SJCRH30 (cell line): ENCODE measurements at regions not wholly inside any gene's neighbourhood (a gene's known extent, or its start where the extent isn't known, plus 50 kb on each side); places are given as distances from the start of the nearest gene placed in this dataset.

ENCODE experiments used
- DNase-seq, 2 experiments: peaks; one replicate each; pipeline ENCODE4 v3.0.0-alpha.2; 2015 to 2020
- H3K27ac ChIP-seq: fragments of 250-450 bp; sonication (Bioruptor Pico); 2 replicates; pipeline ENCODE4 v1.5.1; 2020; ENCODE audit warnings: mild to moderate bottlenecking, moderate library complexity
- H3K27me3 ChIP-seq: fragments of 250-450 bp; sonication (Bioruptor Pico); 2 replicates; pipeline ENCODE4 v1.5.1; 2020; ENCODE audit warnings: mild to moderate bottlenecking, moderate library complexity
- H3K36me3 ChIP-seq: fragments of 250-450 bp; sonication (Bioruptor Pico); 2 replicates; pipeline ENCODE4 v1.5.1; 2020; ENCODE audit warnings: mild to moderate bottlenecking, moderate library complexity
- H3K4me1 ChIP-seq: fragments of 250-450 bp; sonication (Bioruptor Pico); 2 replicates; pipeline ENCODE4 v1.5.1; 2020; ENCODE audit warnings: mild to moderate bottlenecking, moderate library complexity
- H3K4me3 ChIP-seq: fragments of 250-450 bp; sonication (Bioruptor Pico); 2 replicates; pipeline ENCODE4 v1.5.1; 2020; ENCODE audit warnings: mild to moderate bottlenecking, moderate library complexity
- H3K9me3 ChIP-seq: fragments of 250-450 bp; sonication (Bioruptor Pico); replicated peaks from 2 replicates; pipeline ENCODE4 v1.5.1; 2020; ENCODE audit warnings: mild to moderate bottlenecking, moderate library complexity

GRCh38 chr3:30945291-30945690, 50.8 kb upstream of the GADL1 start:
- DNase-seq: no peak
- Histone ChIP-seq H3K27ac (no peak overlapping the region), H3K9me3 (no peaks in the 10 kb centered on the region), H3K36me3 (no peaks in the 10 kb centered on the region), H3K4me3 (no peak overlapping the region), H3K27me3 (no peaks in the 10 kb centered on the region), H3K4me1 (no peaks in the 10 kb centered on the region)

GRCh38 chr3:30948426-30948825, 54.0 kb upstream of the GADL1 start:
- H3K4me3 ChIP-seq: no peak overlapping the region
- H3K9me3 ChIP-seq: no peaks in the 10 kb centered on the region
- H3K4me1 ChIP-seq: no peaks in the 10 kb centered on the region
- H3K36me3 ChIP-seq: no peaks in the 10 kb centered on the region
- H3K27me3 ChIP-seq: no peaks in the 10 kb centered on the region
- no peak for DNase-seq
- no peak overlapping the region for H3K27ac ChIP-seq

- Histone ChIP-seq H3K27ac (no peak overlapping the region), H3K4me3 (no peak overlapping the region), H3K36me3 (no peaks in the 10 kb centered on the region), H3K9me3 (no peaks in the 10 kb centered on the region), H3K4me1 (no peaks in the 10 kb centered on the region), H3K27me3 (no peaks in the 10 kb centered on the region)
- no peak for DNase-seq
Observed at GRCh38 chr3:30951826-30952225, 57.4 kb upstream of the GADL1 start.

DNA sequence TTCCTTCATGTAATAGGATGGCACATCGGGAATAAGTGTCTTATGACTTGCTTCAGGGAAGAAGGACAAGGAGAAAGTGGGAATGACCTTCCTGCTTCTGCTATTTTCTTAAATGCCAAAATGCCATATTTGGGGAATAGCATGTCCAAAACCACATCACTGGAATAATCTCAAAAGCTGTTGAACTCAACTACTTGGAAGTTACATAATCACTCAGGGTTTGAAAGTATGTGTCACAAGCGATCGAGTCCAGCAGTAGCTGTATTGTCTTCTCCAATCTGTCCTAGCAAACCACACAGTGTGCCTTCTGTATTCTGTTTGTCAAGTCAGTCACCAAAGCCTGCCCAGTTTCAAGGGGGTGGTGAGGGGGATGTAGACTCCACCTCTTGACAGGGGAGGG, 58.3 kb upstream of the GADL1 start:
- no peaks in the 10 kb centered on the region for H3K4me1 ChIP-seq
- no peaks in the 10 kb centered on the region for H3K9me3 ChIP-seq
- no peaks in the 10 kb centered on the region for H3K27me3 ChIP-seq
- H3K27ac ChIP-seq: no peak overlapping the region
- H3K36me3 ChIP-seq: no peaks in the 10 kb centered on the region
- no peak for DNase-seq
- H3K4me3 ChIP-seq: no peak overlapping the region

- Histone ChIP-seq H3K27me3 (no peaks in the 10 kb centered on the region), H3K27ac (no peak overlapping the region), H3K9me3 (no peaks in the 10 kb centered on the region), H3K36me3 (no peaks in the 10 kb centered on the region), H3K4me1 (no peaks in the 10 kb centered on the region), H3K4me3 (no peak overlapping the region)
- no peak for DNase-seq
Observed at GRCh38 chr3:30954426-30954825, 60.0 kb upstream of the GADL1 start.

GRCh38 chr3:30962084-30962483, 67.6 kb upstream of the GADL1 start:
- Histone ChIP-seq H3K4me1 (no peaks in the 10 kb centered on the region), H3K36me3 (no peaks in the 10 kb centered on the region), H3K27ac (no peak overlapping the region), H3K9me3 (no peaks in the 10 kb centered on the region), H3K4me3 (no peak overlapping the region), H3K27me3 (no peaks in the 10 kb centered on the region)
- DNase-seq: no peak

DNA sequence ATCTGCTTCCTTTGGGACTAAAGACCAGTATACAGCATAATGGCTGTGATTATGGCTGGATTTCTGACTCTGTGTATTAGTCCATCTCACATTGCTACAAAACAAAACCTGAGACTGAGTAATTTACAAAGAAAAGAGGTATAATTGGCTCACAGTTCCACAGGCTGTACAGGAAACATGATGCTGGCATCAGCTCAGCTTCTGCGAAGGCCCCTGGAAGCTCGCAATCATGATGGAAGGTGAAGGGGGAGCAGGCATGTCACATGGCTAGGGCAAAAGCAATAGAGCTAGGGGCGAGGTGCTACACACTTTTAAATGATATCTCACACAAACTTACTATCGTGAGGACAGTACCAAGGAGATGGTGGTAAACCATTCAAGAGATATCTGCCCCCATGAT, 68.0 kb upstream of the GADL1 start:
- no peak overlapping the region for H3K27ac ChIP-seq
- H3K4me1 ChIP-seq: no peaks in the 10 kb centered on the region
- no peaks in the 10 kb centered on the region for H3K36me3 ChIP-seq
- no peak for DNase-seq
- no peaks in the 10 kb centered on the region for H3K27me3 ChIP-seq
- H3K4me3 ChIP-seq: no peak overlapping the region
- no peaks in the 10 kb centered on the region for H3K9me3 ChIP-seq

DNA sequence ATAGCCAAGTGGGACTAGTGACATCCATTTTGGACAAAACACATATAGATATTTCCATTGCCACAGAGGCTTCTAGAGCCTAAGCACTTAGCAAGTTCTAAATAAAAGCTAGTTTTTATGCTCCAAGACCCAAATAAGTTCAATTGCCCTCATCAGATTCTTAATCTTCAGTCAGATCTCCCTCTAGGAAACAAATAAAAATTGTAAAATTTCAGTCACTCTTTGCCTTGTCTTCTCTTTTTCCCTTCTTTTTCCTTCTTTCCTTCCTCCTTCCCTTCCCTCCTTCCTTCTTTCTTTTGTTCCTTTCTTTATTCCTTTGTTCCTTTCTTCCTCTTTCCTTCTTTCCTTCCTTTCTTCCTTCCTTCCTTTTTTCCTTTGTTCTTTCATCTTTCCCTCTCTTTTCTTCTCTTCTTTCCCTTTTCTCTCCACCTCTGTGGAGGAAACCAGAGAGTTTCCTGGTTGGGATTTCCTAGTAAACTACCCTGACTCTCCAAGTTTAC, 68.8 kb upstream of the GADL1 start:
- Histone ChIP-seq H3K4me3 (no peak overlapping the region), H3K9me3 (no peaks in the 10 kb centered on the region), H3K27ac (no peak overlapping the region), H3K4me1 (no peaks in the 10 kb centered on the region), H3K27me3 (no peaks in the 10 kb centered on the region), H3K36me3 (no peaks in the 10 kb centered on the region)
- no peak for DNase-seq

GRCh38 chr3:30964612-30965011, 70.2 kb upstream of the GADL1 start:
- Histone ChIP-seq H3K4me3 (no peak overlapping the region), H3K9me3 (no peaks in the 10 kb centered on the region), H3K4me1 (no peaks in the 10 kb centered on the region), H3K36me3 (no peaks in the 10 kb centered on the region), H3K27ac (no peak overlapping the region), H3K27me3 (no peaks in the 10 kb centered on the region)
- DNase-seq: no peak

GRCh38 chr3:30966896-30967295, 72.4 kb upstream of the GADL1 start:
- no peaks in the 10 kb centered on the region for H3K36me3 ChIP-seq
- no peaks in the 10 kb centered on the region for H3K9me3 ChIP-seq
- H3K27me3 ChIP-seq: no peaks in the 10 kb centered on the region
- no peaks in the 10 kb centered on the region for H3K4me1 ChIP-seq
- no peak overlapping the region for H3K4me3 ChIP-seq
- H3K27ac ChIP-seq: no peak overlapping the region
- no peak for DNase-seq

GRCh38 chr3:30970183-30970582, 75.7 kb upstream of the GADL1 start:
- Histone ChIP-seq H3K27me3 (no peaks in the 10 kb centered on the region), H3K4me3 (no peak overlapping the region), H3K4me1 (no peaks in the 10 kb centered on the region), H3K27ac (no peak overlapping the region), H3K36me3 (no peaks in the 10 kb centered on the region), H3K9me3 (no peaks in the 10 kb centered on the region)
- no peak for DNase-seq

DNA sequence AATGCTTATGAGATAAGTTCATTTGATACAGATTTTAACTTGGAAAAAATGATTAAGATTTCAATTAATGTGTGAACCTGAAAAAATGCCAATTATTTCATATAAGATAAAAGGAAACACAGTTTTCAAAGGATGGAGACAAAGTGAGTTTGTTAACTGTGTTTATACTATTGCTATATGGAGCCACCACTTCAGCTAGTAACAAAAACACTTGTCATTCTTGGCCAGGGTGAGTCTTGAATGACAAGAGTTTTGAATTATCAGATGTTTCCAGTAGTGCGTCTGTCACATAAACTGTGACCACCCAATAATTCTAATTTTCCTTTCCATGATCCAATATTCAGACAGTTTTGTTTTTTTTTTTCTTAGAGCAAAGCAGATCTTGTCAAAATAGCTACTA, 78.0 kb upstream of the GADL1 start:
- Histone ChIP-seq H3K4me1 (no peaks in the 10 kb centered on the region), H3K36me3 (no peaks in the 10 kb centered on the region), H3K27ac (no peak overlapping the region), H3K27me3 (no peaks in the 10 kb centered on the region), H3K9me3 (no peaks in the 10 kb centered on the region), H3K4me3 (no peak overlapping the region)
- no peak for DNase-seq

DNA sequence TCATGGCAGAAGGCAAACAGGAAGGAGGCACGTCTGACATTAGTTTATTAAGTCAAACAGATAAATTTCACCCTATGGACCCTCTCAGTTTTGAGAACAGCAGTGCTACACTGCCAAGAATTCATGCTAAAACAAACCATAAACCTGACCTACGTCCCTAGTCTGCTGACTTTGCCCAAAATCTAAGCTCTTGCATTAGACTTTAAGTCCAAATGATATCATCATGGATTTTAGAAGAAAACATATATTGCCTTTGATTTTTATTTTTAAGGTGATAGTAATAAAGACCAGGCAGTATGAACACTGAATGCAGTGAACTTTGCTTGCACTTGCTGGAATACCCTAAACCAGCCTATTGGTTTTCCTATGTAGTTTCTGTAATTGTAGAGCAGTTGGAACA, 79.6 kb upstream of the GADL1 start:
- Histone ChIP-seq H3K4me1 (no peaks in the 10 kb centered on the region), H3K9me3 (no peaks in the 10 kb centered on the region), H3K36me3 (no peaks in the 10 kb centered on the region), H3K27ac (no peak overlapping the region), H3K27me3 (no peaks in the 10 kb centered on the region), H3K4me3 (no peak overlapping the region)
- no peak for DNase-seq

GRCh38 chr3:30977592-30977991, 83.1 kb upstream of the GADL1 start:
- H3K27ac ChIP-seq: no peak overlapping the region
- no peaks in the 10 kb centered on the region for H3K4me1 ChIP-seq
- DNase-seq: no peak
- no peaks in the 10 kb centered on the region for H3K27me3 ChIP-seq
- no peak overlapping the region for H3K4me3 ChIP-seq
- no peaks in the 10 kb centered on the region for H3K9me3 ChIP-seq
- no peaks in the 10 kb centered on the region for H3K36me3 ChIP-seq

DNA sequence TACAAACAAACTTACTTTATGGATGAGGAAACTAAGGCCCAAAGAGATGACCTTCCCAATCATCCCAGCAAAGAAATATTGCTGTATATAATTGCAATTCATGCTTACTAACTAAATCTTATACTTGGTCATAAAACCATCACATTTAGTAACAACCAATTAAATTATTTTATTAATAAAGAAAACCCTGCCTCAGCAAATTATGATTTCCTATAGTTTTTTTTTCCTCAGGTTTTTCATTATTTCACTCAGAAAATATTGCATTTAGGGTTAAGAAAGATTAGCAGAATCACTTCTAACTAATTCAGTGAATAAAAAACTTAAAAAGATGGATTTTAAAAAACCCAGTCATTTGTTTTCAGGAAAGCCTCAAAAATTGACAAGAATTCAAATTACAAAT, 86.5 kb upstream of the GADL1 start:
- Histone ChIP-seq H3K36me3 (no peaks in the 10 kb centered on the region), H3K27ac (no peak overlapping the region), H3K4me1 (no peaks in the 10 kb centered on the region), H3K9me3 (no peaks in the 10 kb centered on the region), H3K27me3 (no peaks in the 10 kb centered on the region), H3K4me3 (no peak overlapping the region)
- no peak for DNase-seq

DNA sequence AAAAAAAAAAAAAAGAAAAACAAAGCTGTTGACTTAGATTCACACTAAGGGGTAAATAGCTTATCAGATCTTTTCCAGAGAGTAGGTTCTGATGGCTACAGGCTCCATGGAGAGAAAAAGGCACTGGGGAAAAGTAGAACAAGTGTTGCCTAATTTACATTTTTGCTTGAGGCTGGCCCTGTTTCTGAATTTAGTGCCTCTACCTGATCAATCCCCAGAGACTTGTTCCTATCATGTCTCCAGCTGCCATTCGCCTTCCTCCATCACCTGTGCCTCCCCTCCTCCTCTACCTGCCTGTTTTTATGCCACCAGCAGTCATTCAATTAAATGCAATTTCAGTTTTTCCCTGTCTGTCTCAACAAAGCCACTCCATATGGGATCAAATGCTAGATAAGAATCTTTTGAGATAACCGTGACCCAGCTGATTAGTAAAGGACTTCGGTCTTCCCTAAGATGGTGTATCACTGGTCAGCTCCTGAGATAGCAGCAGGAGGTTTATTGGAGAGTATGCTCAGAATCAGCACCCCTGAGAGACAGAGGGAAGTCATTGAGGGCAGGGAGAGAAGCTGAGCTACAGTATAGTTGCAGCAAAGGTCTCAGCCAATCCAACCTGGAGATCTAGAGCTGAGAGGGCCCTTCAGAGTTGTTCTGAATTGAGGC, 88.1 kb upstream of the GADL1 start:
- Histone ChIP-seq H3K4me3 (no peak overlapping the region), H3K27me3 (no peaks in the 10 kb centered on the region), H3K36me3 (no peaks in the 10 kb centered on the region), H3K4me1 (no peaks in the 10 kb centered on the region), H3K9me3 (no peaks in the 10 kb centered on the region), H3K27ac (no peak overlapping the region)
- no peak for DNase-seq
